Omental fat pad (tissue), 3 donors: ENCODE measurements at regions not wholly inside any gene's neighbourhood (a gene's known extent, or its start where the extent isn't known, plus 50 kb on each side); places are given as distances from the start of the nearest gene placed in this dataset.

Source experiments
- ATAC-seq: fragments of 150-250 bp; one replicate; pipeline ENCODE4 v1.9.1; 2016; ENCODE audit warnings: mild to moderate bottlenecking, moderate library complexity; ENCODE audit not compliant: low FRiP score
- DNase-seq: peaks from one replicate; pipeline ENCODE4 v3.0.0-alpha.2; 2019; ENCODE audit warnings: low spot score
- TF ChIP-seq, protein P1 (sequence below), 3 donors: fragments of 450-650 bp; IDR thresholded peaks; one replicate each; pipeline ENCODE4 v1.5.1; 2016 to 2017; ENCODE audit warnings: antibody characterized with exemption in 3 of 3, mild to moderate bottlenecking in 3 of 3, moderate library complexity in 2 of 3

DNA sequence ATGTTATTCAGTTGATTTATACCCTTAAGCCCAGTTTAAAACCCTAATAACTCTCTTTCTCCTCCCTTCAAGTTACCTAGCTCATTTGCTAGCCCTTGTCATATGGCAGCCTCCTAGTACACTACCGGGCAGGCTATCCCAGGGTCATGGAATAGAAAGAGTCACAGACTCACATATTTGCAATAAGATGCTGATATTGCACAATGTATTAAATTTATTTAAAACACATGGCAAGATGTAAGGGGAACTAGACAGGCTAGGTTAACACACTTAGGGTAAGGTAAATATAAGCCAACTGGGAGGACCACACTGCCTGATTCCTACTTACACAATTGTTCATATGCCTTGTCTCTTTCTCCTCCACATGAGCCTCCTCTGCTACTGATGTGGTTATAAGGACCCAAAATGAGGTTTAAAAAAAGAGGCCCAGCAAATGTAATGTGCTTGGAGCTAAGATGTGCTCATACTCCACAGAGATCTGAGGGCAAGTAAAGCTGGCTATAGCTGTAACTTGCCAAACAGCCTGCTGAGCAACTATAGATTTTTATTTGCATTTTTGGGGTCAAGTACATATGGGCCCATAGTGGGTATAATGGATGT, 130.0 kb downstream of the ENC1 start:
- DNase-seq, result no peak
- ATAC-seq, result no peak
- TF ChIP-seq, protein P1, sequence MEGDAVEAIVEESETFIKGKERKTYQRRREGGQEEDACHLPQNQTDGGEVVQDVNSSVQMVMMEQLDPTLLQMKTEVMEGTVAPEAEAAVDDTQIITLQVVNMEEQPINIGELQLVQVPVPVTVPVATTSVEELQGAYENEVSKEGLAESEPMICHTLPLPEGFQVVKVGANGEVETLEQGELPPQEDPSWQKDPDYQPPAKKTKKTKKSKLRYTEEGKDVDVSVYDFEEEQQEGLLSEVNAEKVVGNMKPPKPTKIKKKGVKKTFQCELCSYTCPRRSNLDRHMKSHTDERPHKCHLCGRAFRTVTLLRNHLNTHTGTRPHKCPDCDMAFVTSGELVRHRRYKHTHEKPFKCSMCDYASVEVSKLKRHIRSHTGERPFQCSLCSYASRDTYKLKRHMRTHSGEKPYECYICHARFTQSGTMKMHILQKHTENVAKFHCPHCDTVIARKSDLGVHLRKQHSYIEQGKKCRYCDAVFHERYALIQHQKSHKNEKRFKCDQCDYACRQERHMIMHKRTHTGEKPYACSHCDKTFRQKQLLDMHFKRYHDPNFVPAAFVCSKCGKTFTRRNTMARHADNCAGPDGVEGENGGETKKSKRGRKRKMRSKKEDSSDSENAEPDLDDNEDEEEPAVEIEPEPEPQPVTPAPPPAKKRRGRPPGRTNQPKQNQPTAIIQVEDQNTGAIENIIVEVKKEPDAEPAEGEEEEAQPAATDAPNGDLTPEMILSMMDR (IDR thresholded peaks at IDR 0.05), result no peak

DNA sequence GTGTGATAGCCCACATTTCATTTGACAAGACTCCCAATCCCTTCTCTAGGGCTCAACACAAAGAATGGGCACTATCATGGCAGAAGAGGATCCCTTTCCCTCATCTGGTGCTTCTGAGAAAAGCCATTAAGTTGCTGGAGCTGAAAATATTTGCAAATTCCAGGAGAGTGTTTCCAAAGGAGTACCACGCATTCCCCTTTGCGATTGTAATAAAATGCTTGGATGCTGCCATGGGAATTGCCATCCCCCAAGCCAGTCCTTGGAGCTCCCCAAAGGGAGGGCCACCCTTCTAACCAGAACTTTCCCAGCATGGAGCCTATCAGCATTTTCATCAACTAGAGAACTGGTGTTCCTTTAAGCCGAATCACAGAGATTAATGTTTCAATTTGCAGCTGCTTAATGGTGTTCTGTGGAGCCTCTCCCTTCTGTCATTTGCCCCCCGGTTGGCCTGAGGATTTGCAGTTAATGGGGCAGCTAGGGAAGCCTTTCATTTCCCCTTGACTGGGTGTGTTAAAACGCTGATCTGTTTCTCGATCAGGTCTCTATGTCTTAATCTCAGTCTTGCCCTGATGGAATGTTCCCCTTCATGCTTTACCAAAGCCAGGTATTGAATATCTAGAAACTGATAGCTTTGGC, 133.0 kb downstream of the ENC1 start:
- DNase-seq (no peak), ATAC-seq (no peak)
- TF ChIP-seq, protein P1 (IDR thresholded peaks at IDR 0.05), result no peak

DNA sequence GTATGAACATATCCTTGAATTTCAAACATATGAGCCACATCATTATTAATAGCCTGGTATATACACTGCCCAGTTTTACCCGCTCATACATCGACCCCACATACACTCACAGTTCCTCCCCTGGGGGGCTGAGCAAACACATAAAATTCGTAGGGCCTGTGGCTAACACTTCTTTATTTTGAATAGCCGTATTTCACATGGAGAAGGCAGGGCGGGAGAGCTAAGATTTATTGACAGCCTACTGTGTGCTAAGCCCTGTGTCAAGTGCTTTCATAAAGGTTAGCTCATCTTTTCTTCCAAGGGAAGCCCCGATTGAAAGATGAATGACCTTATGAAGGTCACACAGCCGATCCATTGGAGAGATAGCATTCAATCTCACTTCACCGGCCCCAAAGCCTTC, 134.4 kb downstream of the ENC1 start:
- ATAC-seq (no peak), DNase-seq (no peak)
- TF ChIP-seq, protein P1 (IDR thresholded peaks at IDR 0.05), result no peak

DNA sequence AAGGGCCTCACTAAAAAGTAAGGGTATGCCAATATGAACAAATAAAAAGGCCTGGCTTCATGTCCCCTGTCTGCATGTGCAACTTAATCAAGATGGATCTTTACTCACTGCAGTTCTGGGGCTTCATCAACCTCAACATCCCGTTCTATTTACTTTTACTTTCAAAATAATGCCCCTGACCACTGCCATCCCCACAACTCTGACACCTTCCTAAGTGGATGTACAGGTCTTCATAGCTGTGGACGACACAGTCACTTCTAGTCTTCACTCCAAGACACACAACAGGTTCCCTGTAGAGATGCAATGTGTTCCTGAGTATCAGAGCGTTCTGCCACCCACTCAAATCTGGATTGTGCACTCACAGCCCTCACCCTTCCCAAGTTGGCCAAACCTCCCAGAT, 136.1 kb downstream of the ENC1 start:
- no peak for DNase-seq
- TF ChIP-seq, protein P1 (IDR thresholded peaks at IDR 0.05), result no peak
- no peak for ATAC-seq

DNA sequence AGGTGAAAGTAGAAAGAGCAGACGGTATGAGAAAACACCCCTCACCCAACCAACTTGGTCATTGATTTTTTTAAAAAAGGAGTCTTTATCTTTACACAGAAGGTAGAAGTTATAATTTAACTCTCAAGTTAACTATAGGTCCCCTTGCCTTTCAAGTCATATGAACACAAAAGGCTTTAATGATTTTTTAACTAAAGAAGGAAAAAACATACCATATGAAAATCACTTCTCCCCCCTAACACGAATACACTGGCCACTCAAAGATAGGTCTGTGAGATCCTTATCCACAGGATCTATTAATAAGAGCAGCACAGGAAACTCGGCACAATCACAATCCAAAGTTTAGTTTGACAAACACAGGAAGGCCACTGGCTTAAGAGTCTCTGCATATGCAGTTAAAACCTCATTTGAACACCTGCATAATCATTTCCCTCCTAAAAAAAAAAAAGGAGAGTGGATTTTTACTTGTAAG, 138.0 kb downstream of the ENC1 start:
- no peak for ATAC-seq
- TF ChIP-seq, protein P1 (IDR thresholded peaks at IDR 0.05), result no peak

DNA sequence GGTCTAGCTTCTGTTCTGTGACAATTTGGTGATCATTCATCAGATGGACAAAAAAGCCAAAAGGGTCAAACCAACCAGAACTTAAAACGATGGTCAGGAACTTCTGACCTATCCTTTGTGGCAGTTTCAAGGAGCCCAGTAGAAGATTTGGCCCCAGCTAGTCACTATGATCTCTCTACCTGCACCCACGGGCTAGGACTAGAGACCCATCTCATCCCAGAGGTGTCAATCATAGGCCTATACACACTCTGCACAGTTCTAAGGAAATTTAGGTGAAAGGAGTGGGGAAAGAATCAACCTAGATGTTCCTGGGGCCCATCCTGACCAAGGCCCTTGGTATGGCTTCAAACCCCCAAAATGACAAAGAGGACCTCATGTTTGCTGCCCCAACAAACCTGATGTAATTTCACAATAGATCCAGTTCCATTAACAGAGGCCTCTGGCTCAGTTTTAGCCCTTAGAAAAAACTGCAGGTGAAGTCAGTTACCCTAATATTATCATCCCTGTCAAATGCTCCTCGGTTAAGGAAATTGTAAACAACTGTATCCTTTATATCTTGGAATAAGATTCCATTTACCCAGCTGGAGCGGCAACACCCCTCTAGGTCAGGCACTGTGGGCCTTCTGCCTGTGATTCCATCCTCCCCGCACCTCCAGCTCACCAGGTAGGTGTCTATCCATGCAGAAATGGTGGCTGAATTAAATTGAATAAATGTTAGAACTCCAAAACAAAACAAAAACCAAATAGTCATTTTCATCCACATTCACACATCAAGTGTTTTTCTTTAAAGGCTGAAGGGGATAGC, 138.7 kb downstream of the ENC1 start:
- DNase-seq (no peak), ATAC-seq (no peak)
- TF ChIP-seq, protein P1 (IDR thresholded peaks at IDR 0.05), result no peak

More for the DNA sequence above, 138.0 kb downstream of the ENC1 start:
- DNase-seq, result no peak
